ENCODE measurements at regions not wholly inside any gene's neighbourhood (a gene's known extent, or its start where the extent isn't known, plus 50 kb on each side); places are given as distances from the start of the nearest gene placed in this dataset.

DNA sequence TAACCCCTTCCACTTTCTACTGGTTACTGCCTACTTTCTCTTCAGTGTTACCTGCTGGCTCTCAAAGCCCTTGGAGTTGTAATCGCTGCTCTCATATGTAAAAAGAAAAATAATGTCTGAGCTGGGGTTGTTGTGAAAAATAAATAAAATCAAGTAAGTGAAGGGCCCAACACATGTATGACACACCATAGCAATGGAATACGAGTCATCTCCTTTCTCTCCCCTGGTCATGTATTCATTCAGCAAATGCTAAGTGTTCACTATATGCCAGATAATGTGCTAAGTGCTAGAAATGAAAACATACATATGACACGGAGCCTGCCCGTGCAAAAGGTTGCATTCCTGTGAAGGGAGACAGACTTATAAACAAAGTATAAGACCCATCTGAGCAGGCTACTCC lies 535.0 kb downstream of the RFC3 start:
- TF ChIP-seq, protein P1, sequence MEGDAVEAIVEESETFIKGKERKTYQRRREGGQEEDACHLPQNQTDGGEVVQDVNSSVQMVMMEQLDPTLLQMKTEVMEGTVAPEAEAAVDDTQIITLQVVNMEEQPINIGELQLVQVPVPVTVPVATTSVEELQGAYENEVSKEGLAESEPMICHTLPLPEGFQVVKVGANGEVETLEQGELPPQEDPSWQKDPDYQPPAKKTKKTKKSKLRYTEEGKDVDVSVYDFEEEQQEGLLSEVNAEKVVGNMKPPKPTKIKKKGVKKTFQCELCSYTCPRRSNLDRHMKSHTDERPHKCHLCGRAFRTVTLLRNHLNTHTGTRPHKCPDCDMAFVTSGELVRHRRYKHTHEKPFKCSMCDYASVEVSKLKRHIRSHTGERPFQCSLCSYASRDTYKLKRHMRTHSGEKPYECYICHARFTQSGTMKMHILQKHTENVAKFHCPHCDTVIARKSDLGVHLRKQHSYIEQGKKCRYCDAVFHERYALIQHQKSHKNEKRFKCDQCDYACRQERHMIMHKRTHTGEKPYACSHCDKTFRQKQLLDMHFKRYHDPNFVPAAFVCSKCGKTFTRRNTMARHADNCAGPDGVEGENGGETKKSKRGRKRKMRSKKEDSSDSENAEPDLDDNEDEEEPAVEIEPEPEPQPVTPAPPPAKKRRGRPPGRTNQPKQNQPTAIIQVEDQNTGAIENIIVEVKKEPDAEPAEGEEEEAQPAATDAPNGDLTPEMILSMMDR (IDR thresholded peaks at IDR 0.05): no peak
- TF ChIP-seq POLR2A (IDR thresholded peaks at IDR 0.05): no peak

All from thyroid gland (tissue), 4 donors.